ENCODE measurements at regions not wholly inside any gene's neighbourhood (a gene's known extent, or its start where the extent isn't known, plus 50 kb on each side); places are given as distances from the start of the nearest gene placed in this dataset.

DNA sequence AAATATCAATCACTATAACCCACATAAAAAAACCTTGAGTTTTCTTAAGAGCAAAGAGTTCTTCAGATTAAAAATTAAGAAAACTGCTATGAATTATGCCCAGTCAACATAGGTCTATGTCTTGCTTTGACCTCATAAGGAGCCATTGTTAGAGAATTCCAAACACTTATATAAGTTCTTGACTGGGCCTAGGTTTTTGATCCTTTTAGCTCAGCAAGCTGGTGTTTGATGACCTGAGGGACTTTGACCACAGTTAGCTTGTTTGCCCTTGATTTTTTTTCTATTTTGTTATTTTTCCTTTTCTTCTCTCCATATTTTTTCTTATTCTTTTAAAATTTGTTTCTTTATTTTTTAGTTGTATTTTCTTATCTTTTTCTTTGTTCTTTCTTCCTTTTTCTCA is 122.3 kb downstream of the RHOU start:
- DNase-seq (ENCODE audit: low spot score) (no peak), ATAC-seq (no peak)
- Mint-ChIP-seq H3K9me3 (peaks cover under 1% of the 10 kb centered on the region; the same call in 1 of the 3 replicates), H3K27ac (no peak overlapping the region), H3K36me3 (ENCODE audit: low read depth) (peaks cover 4% of the 10 kb centered on the region; the same call in 2 of the 3 replicates), H3K4me3 (no peak overlapping the region), H3K4me1 (peaks cover 21% of the 10 kb centered on the region), H3K27me3 (ENCODE audit: insufficient read depth, low read depth, poor library complexity) (peaks cover 5% of the 10 kb centered on the region)
- Histone ChIP-seq H3K79me2 (replicated peaks; ENCODE audit: insufficient read depth) (no peaks in the 10 kb centered on the region), H2AFZ (no peak overlapping the region), H3K4me2 (no peak overlapping the region), H3K4me1 (ENCODE audit: insufficient read depth) (peaks cover 18% of the 10 kb centered on the region), H3F3A (replicated peaks; ENCODE audit: low read depth) (no peaks in the 10 kb centered on the region), H4K20me1 (replicated peaks; ENCODE audit: insufficient read depth) (no peaks in the 10 kb centered on the region), H3K4me3 (no peak overlapping the region), H3K36me3 (ENCODE audit: insufficient read depth) (no peaks in the 10 kb centered on the region), H3K9me2 (ENCODE audit: insufficient read depth) (no peaks in the 10 kb centered on the region), H3K27ac (ENCODE audit: low read depth) (no peak overlapping the region), H3K27me3 (ENCODE audit: insufficient read depth) (no peaks in the 10 kb centered on the region)
- TF ChIP-seq ZNF331 (CRISPR knock-in tag; IDR thresholded peaks at IDR 0.05; ENCODE audit: low read depth): no peak

DNA sequence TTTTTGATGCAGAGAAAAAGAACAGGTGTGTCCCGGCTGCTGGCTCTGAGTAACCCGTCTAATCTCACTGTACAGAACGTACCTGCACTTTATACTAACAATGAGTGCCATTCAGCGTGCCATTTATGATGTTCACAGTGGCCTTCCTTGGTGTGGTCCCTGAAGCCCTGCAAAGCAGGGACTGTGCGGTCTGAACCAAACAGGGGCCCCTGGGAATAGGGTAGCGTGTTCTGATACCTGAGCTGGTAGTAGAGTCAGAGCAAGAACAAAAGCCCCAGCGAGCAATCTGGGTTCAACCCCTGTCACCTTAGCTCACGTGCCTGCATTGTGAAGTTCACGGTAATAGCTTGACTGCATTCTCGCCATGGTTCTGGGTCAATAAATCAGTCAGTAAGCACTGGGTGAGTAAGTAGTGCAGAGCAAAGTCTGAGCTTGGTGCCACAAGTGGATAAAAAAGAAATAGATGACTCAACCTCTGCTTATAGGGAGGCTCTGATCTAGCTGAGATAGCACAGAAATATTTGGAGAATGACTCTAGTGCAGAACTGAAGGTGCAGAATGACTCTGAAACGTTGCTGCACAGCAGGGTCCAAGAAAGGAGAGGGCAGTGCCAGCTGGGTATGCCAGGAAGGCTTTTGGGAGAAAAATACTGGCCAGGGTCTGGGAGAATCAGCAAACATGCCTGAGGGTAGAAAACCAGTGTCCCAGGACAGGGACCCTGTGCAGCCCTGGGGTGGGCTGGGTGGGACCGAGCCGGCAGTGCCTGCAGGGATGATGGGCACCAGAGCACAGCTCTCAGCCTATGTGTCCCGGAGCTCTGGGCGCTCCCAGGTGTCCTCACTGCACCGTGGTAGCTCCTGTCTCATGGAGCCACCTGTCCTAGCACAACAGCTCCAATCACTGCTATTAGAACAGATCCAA is 125.9 kb downstream of the RHOU start:
- no peak overlapping the region for H3K4me3 Mint-ChIP-seq
- no peak for DNase-seq (ENCODE audit: low spot score)
- peaks cover 36% of the 10 kb centered on the region for H3K4me1 Mint-ChIP-seq
- H3K9me3 Mint-ChIP-seq: no peaks in the 10 kb centered on the region
- Histone ChIP-seq H3K4me3 (no peak overlapping the region), H3K27me3 (ENCODE audit: insufficient read depth) (no peaks in the 10 kb centered on the region), H3K4me2 (no peak overlapping the region), H3F3A (replicated peaks; ENCODE audit: low read depth) (no peaks in the 10 kb centered on the region), H2AFZ (0 out of 2 replicates have a peak overlapping the region, but pooled peaks have one; percentile 18), H3K27ac (ENCODE audit: low read depth) (no peak overlapping the region), H3K9me2 (ENCODE audit: insufficient read depth) (no peaks in the 10 kb centered on the region), H4K20me1 (replicated peaks; ENCODE audit: insufficient read depth) (no peaks in the 10 kb centered on the region), H3K79me2 (replicated peaks; ENCODE audit: insufficient read depth) (no peaks in the 10 kb centered on the region), H3K4me1 (ENCODE audit: insufficient read depth) (peaks cover 20% of the 10 kb centered on the region), H3K36me3 (ENCODE audit: insufficient read depth) (no peaks in the 10 kb centered on the region)
- no peaks in the 10 kb centered on the region for H3K36me3 Mint-ChIP-seq (ENCODE audit: low read depth)
- ATAC-seq: no peak
- H3K27ac Mint-ChIP-seq: no peak overlapping the region
- H3K27me3 Mint-ChIP-seq (ENCODE audit: insufficient read depth, low read depth, poor library complexity): peaks cover 5% of the 10 kb centered on the region
- TF ChIP-seq, protein P1, sequence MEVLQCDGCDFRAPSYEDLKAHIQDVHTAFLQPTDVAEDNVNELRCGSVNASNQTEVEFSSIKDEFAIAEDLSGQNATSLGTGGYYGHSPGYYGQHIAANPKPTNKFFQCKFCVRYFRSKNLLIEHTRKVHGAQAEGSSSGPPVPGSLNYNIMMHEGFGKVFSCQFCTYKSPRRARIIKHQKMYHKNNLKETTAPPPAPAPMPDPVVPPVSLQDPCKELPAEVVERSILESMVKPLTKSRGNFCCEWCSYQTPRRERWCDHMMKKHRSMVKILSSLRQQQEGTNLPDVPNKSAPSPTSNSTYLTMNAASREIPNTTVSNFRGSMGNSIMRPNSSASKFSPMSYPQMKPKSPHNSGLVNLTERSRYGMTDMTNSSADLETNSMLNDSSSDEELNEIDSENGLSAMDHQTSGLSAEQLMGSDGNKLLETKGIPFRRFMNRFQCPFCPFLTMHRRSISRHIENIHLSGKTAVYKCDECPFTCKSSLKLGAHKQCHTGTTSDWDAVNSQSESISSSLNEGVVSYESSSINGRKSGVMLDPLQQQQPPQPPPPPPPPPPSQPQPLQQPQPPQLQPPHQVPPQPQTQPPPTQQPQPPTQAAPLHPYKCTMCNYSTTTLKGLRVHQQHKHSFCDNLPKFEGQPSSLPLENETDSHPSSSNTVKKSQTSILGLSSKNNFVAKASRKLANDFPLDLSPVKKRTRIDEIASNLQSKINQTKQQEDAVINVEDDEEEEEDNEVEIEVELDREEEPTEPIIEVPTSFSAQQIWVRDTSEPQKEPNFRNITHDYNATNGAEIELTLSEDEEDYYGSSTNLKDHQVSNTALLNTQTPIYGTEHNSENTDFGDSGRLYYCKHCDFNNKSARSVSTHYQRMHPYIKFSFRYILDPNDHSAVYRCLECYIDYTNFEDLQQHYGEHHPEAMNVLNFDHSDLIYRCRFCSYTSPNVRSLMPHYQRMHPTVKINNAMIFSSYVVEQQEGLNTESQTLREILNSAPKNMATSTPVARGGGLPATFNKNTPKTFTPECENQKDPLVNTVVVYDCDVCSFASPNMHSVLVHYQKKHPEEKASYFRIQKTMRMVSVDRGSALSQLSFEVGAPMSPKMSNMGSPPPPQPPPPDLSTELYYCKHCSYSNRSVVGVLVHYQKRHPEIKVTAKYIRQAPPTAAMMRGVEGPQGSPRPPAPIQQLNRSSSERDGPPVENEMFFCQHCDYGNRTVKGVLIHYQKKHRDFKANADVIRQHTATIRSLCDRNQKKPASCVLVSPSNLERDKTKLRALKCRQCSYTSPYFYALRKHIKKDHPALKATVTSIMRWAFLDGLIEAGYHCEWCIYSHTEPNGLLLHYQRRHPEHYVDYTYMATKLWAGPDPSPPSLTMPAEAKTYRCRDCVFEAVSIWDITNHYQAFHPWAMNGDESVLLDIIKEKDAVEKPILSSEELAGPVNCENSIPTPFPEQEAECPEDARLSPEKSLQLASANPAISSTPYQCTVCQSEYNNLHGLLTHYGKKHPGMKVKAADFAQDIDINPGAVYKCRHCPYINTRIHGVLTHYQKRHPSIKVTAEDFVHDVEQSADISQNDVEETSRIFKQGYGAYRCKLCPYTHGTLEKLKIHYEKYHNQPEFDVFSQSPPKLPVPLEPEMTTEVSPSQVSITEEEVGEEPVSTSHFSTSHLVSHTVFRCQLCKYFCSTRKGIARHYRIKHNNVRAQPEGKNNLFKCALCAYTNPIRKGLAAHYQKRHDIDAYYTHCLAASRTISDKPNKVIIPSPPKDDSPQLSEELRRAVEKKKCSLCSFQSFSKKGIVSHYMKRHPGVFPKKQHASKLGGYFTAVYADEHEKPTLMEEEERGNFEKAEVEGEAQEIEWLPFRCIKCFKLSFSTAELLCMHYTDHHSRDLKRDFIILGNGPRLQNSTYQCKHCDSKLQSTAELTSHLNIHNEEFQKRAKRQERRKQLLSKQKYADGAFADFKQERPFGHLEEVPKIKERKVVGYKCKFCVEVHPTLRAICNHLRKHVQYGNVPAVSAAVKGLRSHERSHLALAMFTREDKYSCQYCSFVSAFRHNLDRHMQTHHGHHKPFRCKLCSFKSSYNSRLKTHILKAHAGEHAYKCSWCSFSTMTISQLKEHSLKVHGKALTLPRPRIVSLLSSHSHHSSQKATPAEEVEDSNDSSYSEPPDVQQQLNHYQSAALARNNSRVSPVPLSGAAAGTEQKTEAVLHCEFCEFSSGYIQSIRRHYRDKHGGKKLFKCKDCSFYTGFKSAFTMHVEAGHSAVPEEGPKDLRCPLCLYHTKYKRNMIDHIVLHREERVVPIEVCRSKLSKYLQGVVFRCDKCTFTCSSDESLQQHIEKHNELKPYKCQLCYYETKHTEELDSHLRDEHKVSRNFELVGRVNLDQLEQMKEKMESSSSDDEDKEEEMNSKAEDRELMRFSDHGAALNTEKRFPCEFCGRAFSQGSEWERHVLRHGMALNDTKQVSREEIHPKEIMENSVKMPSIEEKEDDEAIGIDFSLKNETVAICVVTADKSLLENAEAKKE (CRISPR knock-in tag; IDR thresholded peaks at IDR 0.05): no peak
- no peak for TF ChIP-seq EZH2phosphoT487 (IDR thresholded peaks at IDR 0.05; ENCODE audit: unreplicated experiment)
- TF ChIP-seq NANOG (IDR thresholded peaks at IDR 0.05; ENCODE audit: borderline replicate concordance): no peak
- no peak for TF ChIP-seq ZNF331 (CRISPR knock-in tag; IDR thresholded peaks at IDR 0.05; ENCODE audit: low read depth)
- TF ChIP-seq, protein P2, sequence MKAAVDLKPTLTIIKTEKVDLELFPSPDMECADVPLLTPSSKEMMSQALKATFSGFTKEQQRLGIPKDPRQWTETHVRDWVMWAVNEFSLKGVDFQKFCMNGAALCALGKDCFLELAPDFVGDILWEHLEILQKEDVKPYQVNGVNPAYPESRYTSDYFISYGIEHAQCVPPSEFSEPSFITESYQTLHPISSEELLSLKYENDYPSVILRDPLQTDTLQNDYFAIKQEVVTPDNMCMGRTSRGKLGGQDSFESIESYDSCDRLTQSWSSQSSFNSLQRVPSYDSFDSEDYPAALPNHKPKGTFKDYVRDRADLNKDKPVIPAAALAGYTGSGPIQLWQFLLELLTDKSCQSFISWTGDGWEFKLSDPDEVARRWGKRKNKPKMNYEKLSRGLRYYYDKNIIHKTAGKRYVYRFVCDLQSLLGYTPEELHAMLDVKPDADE (IDR thresholded peaks at IDR 0.05): no peak
- no peak for TF ChIP-seq STAT1 (IDR thresholded peaks at IDR 0.05; ENCODE audit: unreplicated experiment)
- TF ChIP-seq POLR2AphosphoS5 (IDR thresholded peaks at IDR 0.05; ENCODE audit: low read depth): no peak
- no peak for TF ChIP-seq EZH2 (IDR thresholded peaks at IDR 0.05; ENCODE audit: low read depth, unreplicated experiment)
- no peak for TF ChIP-seq ZNF114 (CRISPR knock-in tag; IDR thresholded peaks at IDR 0.05)
- TF ChIP-seq JUNB (IDR thresholded peaks at IDR 0.05; ENCODE audit: unreplicated experiment): no peak
- TF ChIP-seq CREB1 (CRISPR knock-in tag; IDR thresholded peaks at IDR 0.05; ENCODE audit: low read depth): no peak

Data from GM23338 (cell line).